ENCODE measurements at regions not wholly inside any gene's neighbourhood (a gene's known extent, or its start where the extent isn't known, plus 50 kb on each side); places are given as distances from the start of the nearest gene placed in this dataset.
"Not testable (repeated sequence)": the region's sequence is repeated elsewhere in the genome, so short reads cannot be mapped to it uniquely, and the experiment has no call there.

GRCh38 chr2:126145752-126146151, 510.2 kb upstream of the GYPC start:
- no peak for DNase-seq

DNA sequence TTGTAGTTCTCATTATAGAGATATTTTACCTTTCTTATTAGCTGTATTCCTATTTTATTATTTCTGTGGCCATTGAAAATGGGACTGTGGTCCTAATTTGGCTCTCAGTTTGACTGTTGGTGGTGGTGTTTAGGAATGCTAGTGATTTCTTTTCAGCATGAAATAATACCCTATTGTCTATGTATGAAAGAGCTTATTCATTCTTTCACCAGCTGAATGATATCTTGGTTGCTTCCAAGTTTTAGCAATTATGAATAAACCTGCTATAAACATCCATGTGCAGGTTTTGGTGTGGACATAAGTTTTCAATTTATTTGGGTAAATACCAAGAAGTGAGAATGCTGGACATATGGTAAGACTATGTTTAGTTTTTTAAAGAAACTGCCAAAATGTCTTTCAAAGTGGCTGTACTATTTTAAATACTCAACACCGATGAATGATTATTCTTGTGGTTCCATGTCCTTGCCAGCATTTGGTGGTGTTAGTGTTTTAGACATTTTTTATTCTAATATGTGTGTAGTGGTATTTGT, 501.6 kb upstream of the GYPC start:
- no peak for DNase-seq

- not testable (repeated sequence) for DNase-seq
These were observed 495.0 kb upstream of the GYPC start for GRCh38 chr2:126160950-126161349.

DNA sequence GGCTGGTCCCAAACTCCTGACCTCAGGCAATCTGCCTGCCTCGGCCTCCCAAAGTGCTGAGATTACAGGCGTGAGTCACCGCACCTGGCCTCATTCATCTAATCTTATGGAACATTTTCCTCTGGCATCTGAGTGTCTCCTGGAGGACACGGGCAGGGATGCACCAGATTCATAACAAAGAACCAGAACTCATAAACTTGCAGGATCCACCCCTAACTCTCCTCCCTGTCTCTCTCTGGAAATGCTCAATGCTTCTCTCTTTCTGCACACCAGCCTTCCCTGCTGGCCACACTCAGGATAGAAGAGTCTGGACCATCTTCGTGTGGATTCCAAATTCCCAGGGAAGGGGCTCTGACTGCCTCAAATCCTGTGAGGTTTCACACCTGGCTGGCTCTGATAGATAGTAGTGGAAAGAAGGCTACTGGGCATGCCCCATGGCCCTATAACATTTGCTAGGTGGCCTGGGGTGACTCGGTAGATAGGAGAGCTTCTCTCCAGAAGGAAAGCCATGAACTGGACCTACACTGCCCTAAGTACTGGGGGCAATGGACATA, 483.2 kb upstream of the GYPC start:
- no peak for DNase-seq

DNA sequence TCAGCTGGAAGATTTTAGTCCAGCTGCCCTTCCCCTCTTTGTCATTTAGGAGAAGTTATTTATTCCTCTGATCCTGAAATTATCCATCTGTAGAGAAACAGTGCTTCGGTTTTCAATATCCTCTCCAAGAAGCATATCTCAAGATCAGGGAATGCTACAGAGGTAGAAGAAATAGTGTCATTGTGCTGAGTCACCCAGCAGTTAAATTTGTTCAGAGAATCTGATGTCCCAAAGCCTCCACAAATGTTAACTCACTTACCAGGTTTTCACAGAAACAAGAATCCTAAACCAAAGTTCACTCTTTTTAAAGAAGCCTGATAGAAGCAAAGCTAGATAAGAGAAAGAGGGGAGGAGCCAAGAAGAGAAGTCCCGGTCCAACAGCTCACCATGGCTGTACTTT, 480.7 kb upstream of the GYPC start:
- no peak for DNase-seq

GRCh38 chr2:126177479-126177878, 478.5 kb upstream of the GYPC start:
- no peak for DNase-seq

DNA sequence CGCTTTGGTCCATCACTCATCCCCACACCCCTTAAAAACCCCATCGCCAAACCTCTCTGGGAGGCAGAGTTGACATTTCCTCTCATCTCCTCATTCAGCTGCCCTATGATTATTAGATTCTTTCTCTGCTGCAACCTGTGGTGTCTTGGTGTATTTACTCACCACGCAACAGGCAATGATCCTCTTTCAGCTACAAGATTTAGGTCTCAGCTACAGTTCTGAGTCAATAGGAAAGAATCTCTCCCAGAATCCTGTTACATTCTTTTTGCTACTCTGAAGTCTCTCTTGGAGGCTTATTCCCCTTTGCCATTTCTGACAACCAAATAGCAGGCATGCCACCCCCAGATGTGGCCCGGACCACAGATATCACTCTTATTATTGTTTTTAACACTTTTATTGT, 468.3 kb upstream of the GYPC start:
- DNase-seq, result no peak

- DNase-seq, result no peak
These were observed 466.4 kb upstream of the GYPC start for GRCh38 chr2:126189527-126189926.

- no peak for DNase-seq
These were observed 455.4 kb upstream of the GYPC start for GRCh38 chr2:126200538-126200937.

- no peak for DNase-seq
These were observed 447.7 kb upstream of the GYPC start for GRCh38 chr2:126208266-126208665.

GRCh38 chr2:126212735-126213134, 443.2 kb upstream of the GYPC start:
- DNase-seq, result no peak

- DNase-seq, result no peak
These were observed 436.9 kb upstream of the GYPC start for GRCh38 chr2:126219081-126219480.

DNA sequence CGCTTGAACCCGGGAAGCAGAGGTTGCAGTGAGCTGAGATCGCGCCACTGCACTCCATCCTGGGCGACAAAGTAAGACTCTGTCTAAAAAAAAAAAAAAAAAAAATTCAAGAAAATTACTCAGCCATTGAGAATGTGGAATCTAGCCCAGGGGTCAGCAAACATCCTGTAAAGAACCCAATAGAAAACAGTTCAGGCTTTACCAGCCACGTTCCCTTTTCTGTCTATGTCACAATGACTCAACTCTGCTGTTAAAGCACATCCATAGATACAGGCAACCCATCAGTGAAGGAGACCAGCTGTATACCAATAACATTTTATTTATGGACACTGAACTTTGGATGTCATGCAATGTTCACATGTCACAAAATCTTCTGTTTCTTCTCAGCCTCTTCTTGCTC, 435.6 kb upstream of the GYPC start:
- no peak for DNase-seq

DNA sequence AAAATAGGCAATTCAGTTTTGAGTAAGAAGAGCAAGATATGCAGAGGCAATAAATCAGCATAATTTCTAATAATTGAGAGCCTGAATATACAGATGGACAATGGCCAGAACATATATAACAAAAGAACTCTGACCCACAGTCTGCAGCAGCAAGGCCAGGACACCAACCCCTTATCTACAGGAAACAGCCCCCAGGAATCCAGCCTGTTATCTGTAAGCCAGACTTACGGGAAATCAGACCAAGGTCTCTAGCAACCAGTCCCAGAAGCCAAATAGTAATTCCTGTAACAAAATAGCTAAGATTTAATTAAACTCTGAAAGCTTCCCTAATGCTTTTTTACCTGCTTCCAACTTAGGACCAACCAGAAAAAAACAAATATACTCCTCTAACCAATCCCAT, 434.5 kb upstream of the GYPC start:
- no peak for DNase-seq

- DNase-seq, result no peak
These were observed 433.7 kb upstream of the GYPC start for GRCh38 chr2:126222278-126222677.

DNA sequence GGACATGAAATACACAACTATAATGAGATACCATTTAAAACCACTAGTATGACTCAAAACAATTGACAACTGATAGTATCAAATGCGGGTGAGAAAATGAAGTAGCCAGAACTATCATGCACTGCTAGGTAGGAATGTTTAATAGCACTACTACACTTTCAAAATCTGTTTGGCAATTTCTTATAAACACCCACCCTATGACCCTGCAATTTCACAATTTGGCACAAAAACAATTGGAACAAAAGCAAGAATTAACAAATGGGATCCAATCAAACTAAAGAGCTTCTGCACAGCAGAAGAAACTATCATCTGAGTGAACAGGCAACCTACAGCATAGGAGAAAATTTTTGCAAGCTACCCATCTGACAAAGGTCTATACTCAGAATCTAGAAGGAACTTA, 431.2 kb upstream of the GYPC start:
- DNase-seq, result no peak

DNA sequence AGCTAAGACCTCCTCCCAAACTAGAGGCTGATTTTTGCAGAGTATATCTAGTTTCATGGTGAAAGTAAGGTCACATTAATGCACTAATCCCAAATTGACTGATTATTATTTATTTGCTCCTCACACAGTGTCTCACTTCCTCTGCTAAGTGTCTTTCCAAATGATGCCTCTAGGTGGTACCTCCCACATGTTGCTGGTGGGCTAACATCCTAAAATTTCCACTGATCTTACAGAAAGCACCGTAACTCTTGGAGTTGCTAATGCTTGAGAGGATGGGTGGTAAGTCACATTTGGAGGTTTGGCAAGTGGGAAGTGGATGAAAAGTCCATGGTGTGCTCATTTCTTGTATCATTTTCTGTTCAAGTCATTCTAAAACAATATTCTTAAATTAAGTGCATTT, 428.7 kb upstream of the GYPC start:
- no peak for DNase-seq

GRCh38 chr2:126228531-126228930, 427.4 kb upstream of the GYPC start:
- DNase-seq, result no peak

DNA sequence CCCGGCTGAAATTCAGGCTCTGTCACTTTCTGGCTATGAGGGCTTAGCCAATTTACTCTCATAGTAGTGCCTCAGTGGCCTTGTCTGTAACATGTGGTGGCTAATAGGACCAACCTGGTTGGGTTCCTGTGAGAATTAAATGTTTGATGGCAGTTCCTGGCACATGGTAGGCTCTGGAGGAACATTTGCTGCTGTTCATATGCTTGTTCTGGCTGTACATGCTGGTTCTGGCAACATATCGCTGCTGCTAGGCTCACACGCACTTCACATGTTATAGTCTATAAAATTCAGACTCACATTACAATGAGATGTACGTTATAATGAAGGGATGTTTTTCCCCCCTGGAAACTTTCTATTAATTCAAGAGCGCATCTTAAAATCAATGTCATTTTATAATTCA, 417.7 kb upstream of the GYPC start:
- no peak for DNase-seq

GRCh38 chr2:126239320-126239955, 416.5 kb upstream of the GYPC start:
- DNase-seq, result no peak

DNA sequence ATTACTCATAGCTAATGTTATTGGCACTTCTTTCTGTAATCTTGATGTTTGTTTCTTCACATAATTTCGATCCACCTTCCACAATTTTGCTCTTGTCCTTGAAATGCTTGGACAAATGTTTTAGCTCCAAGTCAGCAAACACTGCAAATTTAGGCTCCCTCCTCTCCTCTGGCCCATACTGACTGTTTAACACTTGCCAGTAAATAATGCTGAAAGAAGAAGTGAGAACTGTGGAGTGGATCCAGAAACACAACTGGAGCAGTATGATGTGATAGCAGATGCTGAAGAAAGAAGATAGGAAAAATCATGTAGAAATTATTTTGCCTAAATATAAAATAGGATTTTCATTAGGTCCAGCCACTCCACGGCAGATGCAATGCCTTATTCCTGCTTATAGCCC, 415.0 kb upstream of the GYPC start:
- DNase-seq, result no peak

GRCh38 chr2:126241411-126241810, 414.5 kb upstream of the GYPC start:
- no peak for DNase-seq

GRCh38 chr2:126244937-126245336, 411.0 kb upstream of the GYPC start:
- no peak for DNase-seq

- DNase-seq, result no peak
These were observed 402.3 kb upstream of the GYPC start for GRCh38 chr2:126253669-126254068.

GRCh38 chr2:126264625-126265024, 391.3 kb upstream of the GYPC start:
- no peak for DNase-seq
